ENCODE measurements at regions not wholly inside any gene's neighbourhood (a gene's known extent, or its start where the extent isn't known, plus 50 kb on each side); places are given as distances from the start of the nearest gene placed in this dataset.

- TF ChIP-seq CTCF (conservative IDR thresholded peaks at IDR 0.05): no peak
- no peak for TF ChIP-seq ZFX (IDR thresholded peaks at IDR 0.05)
- H3K27ac ChIP-seq: no peak overlapping the region
Measured at GRCh38 chr5:99621772-99622681, 693.2 kb upstream of the CHD1 start.

- H3K27ac ChIP-seq: no peak overlapping the region
- no peak for TF ChIP-seq CTCF (conservative IDR thresholded peaks at IDR 0.05)
- no peak for TF ChIP-seq ZFX (IDR thresholded peaks at IDR 0.05)
Measured at GRCh38 chr5:99617335-99617734, 688.5 kb upstream of the CHD1 start.

- H3K27ac ChIP-seq: no peak overlapping the region
- TF ChIP-seq ZFX (IDR thresholded peaks at IDR 0.05): no peak
- no peak for TF ChIP-seq CTCF (conservative IDR thresholded peaks at IDR 0.05)
Measured at GRCh38 chr5:99614888-99615287, 686.1 kb upstream of the CHD1 start.

GRCh38 chr5:99607124-99607523 is 678.3 kb upstream of the CHD1 start:
- TF ChIP-seq CTCF (conservative IDR thresholded peaks at IDR 0.05) (no peak), ZFX (IDR thresholded peaks at IDR 0.05) (no peak)
- no peak overlapping the region for H3K27ac ChIP-seq

GRCh38 chr5:99605904-99606303 is 677.1 kb upstream of the CHD1 start:
- no peak for TF ChIP-seq ZFX (IDR thresholded peaks at IDR 0.05)
- no peak for TF ChIP-seq CTCF (conservative IDR thresholded peaks at IDR 0.05)
- H3K27ac ChIP-seq: no peak overlapping the region

- no peak overlapping the region for H3K27ac ChIP-seq
- TF ChIP-seq ZFX (IDR thresholded peaks at IDR 0.05) (no peak), CTCF (conservative IDR thresholded peaks at IDR 0.05) (no peak)
Measured at GRCh38 chr5:99600952-99601351, 672.1 kb upstream of the CHD1 start.

GRCh38 chr5:99590806-99591205 is 662.0 kb upstream of the CHD1 start:
- no peak for TF ChIP-seq ZFX (IDR thresholded peaks at IDR 0.05)
- no peak for TF ChIP-seq CTCF (conservative IDR thresholded peaks at IDR 0.05)
- H3K27ac ChIP-seq: no peak overlapping the region

Measured in C4-2B (cell line).